Esophagus muscularis mucosa (tissue), 3 donors: ENCODE measurements at regions not wholly inside any gene's neighbourhood (a gene's known extent, or its start where the extent isn't known, plus 50 kb on each side); places are given as distances from the start of the nearest gene placed in this dataset.

Experiments used
- POLR2A ChIP-seq: fragments of 450-650 bp; IDR thresholded peaks from one replicate; pipeline ENCODE4 v1.6.1; 2017; ENCODE audit warnings: antibody characterized with exemption, moderate library complexity, mild to moderate bottlenecking, low read depth
- POLR2AphosphoS5 ChIP-seq, 2 donors: sonication (generic); formaldehyde crosslinking; IDR thresholded peaks; one replicate each; pipeline ENCODE4 v1.6.1; 2017; ENCODE audit warnings: antibody characterized with exemption in 2 of 2
- TF ChIP-seq, protein P1 (sequence below), 3 experiments: fragments of 200-600 bp in 2 of 3; fragments of 450-650 bp in 1 of 3; sonication (generic) in 2 of 3; IDR thresholded peaks; one replicate each; pipeline ENCODE4 v1.5.1; 2017 to 2019; ENCODE audit warnings: antibody characterized with exemption in 3 of 3, mild to moderate bottlenecking in 2 of 3, moderate library complexity in 1 of 3

GRCh38 chr1:88581703-88582102, 102.4 kb upstream of the PKN2 start:
- TF ChIP-seq, protein P1, sequence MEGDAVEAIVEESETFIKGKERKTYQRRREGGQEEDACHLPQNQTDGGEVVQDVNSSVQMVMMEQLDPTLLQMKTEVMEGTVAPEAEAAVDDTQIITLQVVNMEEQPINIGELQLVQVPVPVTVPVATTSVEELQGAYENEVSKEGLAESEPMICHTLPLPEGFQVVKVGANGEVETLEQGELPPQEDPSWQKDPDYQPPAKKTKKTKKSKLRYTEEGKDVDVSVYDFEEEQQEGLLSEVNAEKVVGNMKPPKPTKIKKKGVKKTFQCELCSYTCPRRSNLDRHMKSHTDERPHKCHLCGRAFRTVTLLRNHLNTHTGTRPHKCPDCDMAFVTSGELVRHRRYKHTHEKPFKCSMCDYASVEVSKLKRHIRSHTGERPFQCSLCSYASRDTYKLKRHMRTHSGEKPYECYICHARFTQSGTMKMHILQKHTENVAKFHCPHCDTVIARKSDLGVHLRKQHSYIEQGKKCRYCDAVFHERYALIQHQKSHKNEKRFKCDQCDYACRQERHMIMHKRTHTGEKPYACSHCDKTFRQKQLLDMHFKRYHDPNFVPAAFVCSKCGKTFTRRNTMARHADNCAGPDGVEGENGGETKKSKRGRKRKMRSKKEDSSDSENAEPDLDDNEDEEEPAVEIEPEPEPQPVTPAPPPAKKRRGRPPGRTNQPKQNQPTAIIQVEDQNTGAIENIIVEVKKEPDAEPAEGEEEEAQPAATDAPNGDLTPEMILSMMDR (IDR thresholded peaks at IDR 0.05) = no peak
- TF ChIP-seq POLR2AphosphoS5 (IDR thresholded peaks at IDR 0.05) (no peak), POLR2A (no peak)
